Dendritic cell treated with granulocyte-macrophage colony-stimulating factor and Interleukin-4, amounts not matched to agents 40 ng/mL and 50 ng/mL, for 4 days (primary cell): ENCODE measurements at regions not wholly inside any gene's neighbourhood (a gene's known extent, or its start where the extent isn't known, plus 50 kb on each side); places are given as distances from the start of the nearest gene placed in this dataset.

Experiments
- H3K27ac Mint-ChIP-seq: one replicate; pipeline ENCODE4 v1.8.0; 2022; ENCODE audit warnings: mild to moderate bottlenecking, mixed read lengths
- H3K27me3 Mint-ChIP-seq: one replicate; pipeline ENCODE4 v1.8.0; 2022; ENCODE audit warnings: mild to moderate bottlenecking, mixed read lengths
- H3K36me3 Mint-ChIP-seq: one replicate; pipeline ENCODE4 v1.8.0; 2022; ENCODE audit warnings: low read depth, mixed read lengths
- H3K4me1 Mint-ChIP-seq: one replicate; pipeline ENCODE4 v1.8.0; 2022; ENCODE audit warnings: low read depth, mixed read lengths
- H3K4me3 Mint-ChIP-seq: one replicate; pipeline ENCODE4 v1.8.0; 2022; ENCODE audit warnings: mild to moderate bottlenecking, moderate library complexity, mixed read lengths
- H3K9me3 Mint-ChIP-seq: one replicate; pipeline ENCODE4 v1.8.0; 2022; ENCODE audit warnings: mixed read lengths
- intact Hi-C: fragments of 100-400 bp; cut with micrococcal nuclease; formaldehyde crosslinking; loops from one replicate; pipeline ENCODE4 v1.15.0; 2022

DNA sequence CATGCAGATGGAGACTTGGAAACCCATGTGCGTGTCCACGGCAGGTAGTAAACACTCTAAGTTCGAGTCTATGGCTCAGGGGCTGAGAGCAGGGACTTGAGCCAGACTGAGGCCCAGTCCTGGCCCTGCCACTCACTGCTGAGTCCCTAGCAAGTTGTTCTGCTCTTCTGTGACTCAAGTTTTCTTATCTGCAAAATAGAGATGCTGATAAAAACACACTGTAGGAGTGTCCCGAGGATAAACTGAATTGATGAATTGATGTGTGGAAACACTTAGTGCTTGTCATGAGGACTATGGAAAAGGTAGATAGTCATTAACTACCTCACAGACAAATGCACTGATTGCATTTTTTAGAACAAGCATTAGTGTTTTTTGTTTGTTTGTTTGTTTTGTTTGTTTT is 73.2 kb downstream of the BOLA3 start:
- H3K27me3 Mint-ChIP-seq = no peaks in the 10 kb centered on the region
- H3K4me3 Mint-ChIP-seq = no peak overlapping the region
- H3K36me3 Mint-ChIP-seq = peaks cover 88% of the 10 kb centered on the region
- no peaks in the 10 kb centered on the region for H3K9me3 Mint-ChIP-seq
- intact Hi-C loops = no loop called here
- H3K27ac Mint-ChIP-seq = no peak overlapping the region
- H3K4me1 Mint-ChIP-seq = peaks cover 70% of the 10 kb centered on the region

DNA sequence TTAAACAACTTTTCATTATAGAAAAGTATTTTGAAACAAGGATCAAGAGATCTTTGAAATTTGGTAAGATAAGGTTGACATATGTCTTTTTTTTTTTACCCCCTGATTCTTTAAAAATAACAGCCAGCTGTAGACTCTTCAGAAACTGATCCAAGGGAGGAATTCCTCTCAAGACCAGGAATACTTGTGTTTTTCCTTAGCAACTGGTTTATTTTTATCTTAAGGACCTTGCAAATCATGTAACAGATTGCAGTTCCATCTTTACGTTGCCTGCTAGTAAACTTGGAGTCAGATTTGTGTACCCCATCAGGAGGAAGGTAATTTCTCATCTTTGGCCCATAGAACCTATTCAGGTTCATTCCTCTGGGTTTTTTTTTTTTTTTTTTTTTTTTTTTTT is 71.6 kb downstream of the BOLA3 start:
- Mint-ChIP-seq H3K27me3 (no peaks in the 10 kb centered on the region), H3K27ac (no peak overlapping the region), H3K4me3 (no peak overlapping the region), H3K36me3 (peaks cover 89% of the 10 kb centered on the region), H3K4me1 (peaks cover 75% of the 10 kb centered on the region), H3K9me3 (no peaks in the 10 kb centered on the region)
- intact Hi-C loops = loop anchor here (5.0 kb wide), 1 partner anchor 49 kb away; no protein-coding TSS in a partner anchor

DNA sequence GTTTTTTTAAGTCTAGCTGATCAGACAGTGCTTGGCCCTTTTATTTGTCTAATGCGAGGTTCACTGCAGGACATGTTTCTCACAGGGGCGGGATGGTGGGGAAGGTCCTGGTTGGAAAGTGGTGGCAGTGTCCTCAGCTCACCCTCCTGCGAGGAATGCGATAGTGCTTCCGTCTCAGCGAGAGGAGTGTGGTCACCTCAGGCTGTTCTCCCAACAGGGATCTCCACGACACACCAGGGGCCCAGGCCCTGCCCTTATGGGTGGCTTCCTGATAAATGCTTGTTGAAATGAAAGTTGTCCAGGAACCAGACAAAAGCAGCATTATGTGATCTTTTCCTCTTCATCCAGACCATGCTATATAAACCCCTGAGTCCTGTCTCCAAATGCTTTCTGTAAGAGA is 70.1 kb downstream of the BOLA3 start:
- Mint-ChIP-seq H3K4me1 (peaks cover 76% of the 10 kb centered on the region), H3K27me3 (no peaks in the 10 kb centered on the region), H3K9me3 (no peaks in the 10 kb centered on the region), H3K36me3 (peaks cover 93% of the 10 kb centered on the region), H3K27ac (peak overlapping the region; percentile 34), H3K4me3 (no peak overlapping the region)
- intact Hi-C loops = loop anchor here (5.0 kb wide), 1 partner anchor 50 kb away; no protein-coding TSS in a partner anchor

DNA sequence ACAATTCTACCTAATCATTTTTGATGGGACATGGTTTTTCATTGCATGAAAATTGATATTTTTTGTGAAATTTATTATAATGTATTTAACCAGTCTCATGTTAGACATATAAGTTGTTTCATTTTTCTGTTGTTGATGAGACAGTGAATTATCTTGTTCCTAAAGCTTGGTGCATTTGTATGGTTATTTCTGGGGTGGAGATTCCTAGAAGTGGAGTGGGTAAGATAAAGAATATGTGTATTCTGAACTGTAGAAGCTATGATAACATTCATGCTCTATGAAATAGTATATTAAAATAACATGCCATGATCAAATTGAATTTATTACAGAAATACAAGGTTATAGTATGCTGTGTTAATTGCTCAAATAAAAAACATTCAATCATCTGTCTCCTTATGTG is 69.2 kb downstream of the BOLA3 start:
- Mint-ChIP-seq H3K27me3 (no peaks in the 10 kb centered on the region), H3K4me1 (peaks cover 70% of the 10 kb centered on the region), H3K4me3 (no peak overlapping the region), H3K36me3 (peaks cover 93% of the 10 kb centered on the region), H3K27ac (no peak overlapping the region), H3K9me3 (no peaks in the 10 kb centered on the region)
- intact Hi-C loops = loop anchor here (5.0 kb wide), 1 partner anchor 51 kb away; no protein-coding TSS in a partner anchor

DNA sequence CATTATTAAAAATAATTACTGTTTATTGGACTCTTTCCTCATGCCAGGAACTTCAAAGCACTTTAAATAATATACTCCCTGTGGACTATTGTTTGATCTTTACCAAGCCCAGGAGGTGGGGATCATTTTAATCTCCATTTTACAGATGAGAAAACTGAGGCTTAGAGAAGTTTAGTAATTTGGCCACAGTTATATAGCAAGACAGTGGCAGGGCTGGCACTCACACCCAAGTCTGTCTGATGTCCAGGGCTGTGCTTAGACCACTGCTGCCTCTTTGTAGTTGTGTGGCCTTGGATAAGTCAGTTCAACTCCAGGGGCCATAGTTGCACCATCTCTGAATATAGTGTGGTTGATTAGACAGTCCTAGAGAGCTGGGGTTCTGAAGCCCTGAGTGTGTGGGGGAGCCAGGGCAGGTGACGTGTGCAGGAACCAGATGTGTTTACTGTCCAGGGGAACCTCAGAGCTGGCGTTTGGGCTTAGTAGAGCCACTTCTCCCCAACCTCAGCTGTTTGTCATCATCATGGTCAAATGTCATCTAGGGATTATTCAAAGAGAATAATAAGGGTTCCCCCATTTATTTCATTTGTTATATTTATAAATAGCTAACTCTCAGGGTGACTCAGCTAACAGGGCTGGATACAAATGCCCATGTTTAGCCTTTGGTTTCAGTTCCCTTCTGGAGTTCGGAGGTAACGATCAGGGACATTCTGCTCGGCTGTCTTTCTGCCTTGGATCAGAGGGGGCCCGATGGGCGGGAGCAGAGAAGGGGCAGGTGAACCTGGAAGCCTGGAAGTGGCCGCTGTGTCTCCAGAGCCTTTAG is 68.0 kb downstream of the BOLA3 start:
- Mint-ChIP-seq H3K36me3 (peaks cover 93% of the 10 kb centered on the region), H3K27ac (peak overlapping the region; percentile 86), H3K4me3 (peak overlapping the region; percentile 69), H3K4me1 (peaks cover 64% of the 10 kb centered on the region), H3K9me3 (no peaks in the 10 kb centered on the region), H3K27me3 (no peaks in the 10 kb centered on the region)
- intact Hi-C loops = loop anchor here (5.0 kb wide), 1 partner anchor 52 kb away; no protein-coding TSS in a partner anchor

DNA sequence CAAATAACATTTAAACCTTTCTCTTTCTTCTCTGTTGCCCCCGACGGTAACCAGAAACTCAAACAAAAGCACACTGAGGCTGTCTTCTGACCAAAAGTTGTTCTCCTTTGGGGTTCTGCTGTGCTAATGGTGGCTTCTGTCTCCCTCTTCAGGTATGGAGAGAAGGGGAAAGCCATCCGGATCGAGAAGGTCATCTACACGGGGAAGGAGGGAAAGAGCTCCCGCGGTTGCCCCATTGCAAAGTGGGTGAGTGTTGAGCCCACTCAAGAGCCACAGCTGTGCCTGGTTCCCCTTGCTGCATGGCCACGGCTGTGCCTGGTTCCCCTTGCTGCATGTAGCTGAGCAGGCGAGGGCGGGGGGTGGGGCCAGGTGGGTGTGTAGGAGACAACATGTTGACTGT is 67.4 kb downstream of the BOLA3 start:
- intact Hi-C loops = no loop called here
- Mint-ChIP-seq H3K4me3 (peak overlapping the region; percentile 69), H3K27ac (peak overlapping the region; percentile 86), H3K27me3 (no peaks in the 10 kb centered on the region), H3K4me1 (peaks cover 62% of the 10 kb centered on the region), H3K36me3 (peaks cover 93% of the 10 kb centered on the region), H3K9me3 (no peaks in the 10 kb centered on the region)

DNA sequence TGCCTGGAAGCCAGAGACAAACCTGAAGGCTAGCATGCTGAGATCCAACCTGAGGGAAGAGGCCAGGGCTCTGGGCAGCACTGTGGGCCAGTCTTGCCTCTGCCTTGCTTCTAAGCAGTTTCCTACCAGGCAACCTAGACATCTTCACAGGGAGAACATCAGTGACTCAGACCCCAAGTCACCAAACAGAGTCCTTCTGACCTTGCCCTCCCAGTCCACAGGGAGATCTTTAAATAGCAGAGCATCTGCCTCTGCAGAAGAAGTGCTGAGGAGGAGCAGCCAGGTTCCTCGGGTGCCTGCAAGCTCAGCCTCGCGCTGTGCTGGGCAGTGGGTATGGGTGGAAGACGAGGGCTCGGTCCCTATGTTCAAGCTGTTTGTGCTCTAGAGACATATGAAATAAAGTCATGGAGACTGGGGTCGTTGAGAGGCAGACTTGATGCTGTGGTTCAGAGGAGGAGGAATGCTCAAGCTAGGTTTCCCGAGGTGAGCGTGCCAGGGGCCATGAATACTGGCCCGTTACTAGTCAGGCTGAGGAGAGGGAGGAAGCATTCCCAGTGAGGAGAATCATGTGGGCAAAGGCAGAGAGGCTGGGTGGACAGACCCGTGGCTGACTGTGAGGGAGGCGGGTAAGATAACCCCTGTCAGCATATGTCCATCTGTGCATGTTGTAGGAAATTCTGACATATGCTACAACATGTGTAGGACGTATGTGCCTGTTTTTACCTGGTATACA is 66.5 kb downstream of the BOLA3 start:
- H3K27ac Mint-ChIP-seq = peak overlapping the region; percentile 86
- peaks cover 93% of the 10 kb centered on the region for H3K36me3 Mint-ChIP-seq
- no peaks in the 10 kb centered on the region for H3K27me3 Mint-ChIP-seq
- intact Hi-C loops = no loop called here
- no peaks in the 10 kb centered on the region for H3K9me3 Mint-ChIP-seq
- H3K4me3 Mint-ChIP-seq = no peak overlapping the region
- peaks cover 61% of the 10 kb centered on the region for H3K4me1 Mint-ChIP-seq

DNA sequence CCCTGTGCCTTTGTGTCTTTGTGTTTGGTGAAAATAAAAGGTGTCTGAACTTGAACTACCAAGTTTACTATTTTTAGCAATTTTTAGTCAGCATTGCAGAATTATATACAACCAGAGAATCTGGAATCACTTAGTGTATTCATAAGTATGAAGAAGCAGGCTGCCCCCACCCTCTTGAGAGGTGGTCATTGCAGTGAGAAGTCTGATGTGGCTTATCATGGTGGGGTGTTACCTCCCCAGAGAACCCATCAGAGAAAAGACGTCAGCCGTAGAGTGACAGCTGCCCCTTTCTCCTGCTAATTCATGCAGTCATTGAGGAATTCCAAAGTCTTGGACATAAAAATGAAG is 66.0 kb downstream of the BOLA3 start:
- H3K27ac Mint-ChIP-seq = peak overlapping the region; percentile 14
- H3K4me3 Mint-ChIP-seq = no peak overlapping the region
- intact Hi-C loops = no loop called here
- H3K9me3 Mint-ChIP-seq = no peaks in the 10 kb centered on the region
- peaks cover 55% of the 10 kb centered on the region for H3K4me1 Mint-ChIP-seq
- peaks cover 93% of the 10 kb centered on the region for H3K36me3 Mint-ChIP-seq
- H3K27me3 Mint-ChIP-seq = no peaks in the 10 kb centered on the region

DNA sequence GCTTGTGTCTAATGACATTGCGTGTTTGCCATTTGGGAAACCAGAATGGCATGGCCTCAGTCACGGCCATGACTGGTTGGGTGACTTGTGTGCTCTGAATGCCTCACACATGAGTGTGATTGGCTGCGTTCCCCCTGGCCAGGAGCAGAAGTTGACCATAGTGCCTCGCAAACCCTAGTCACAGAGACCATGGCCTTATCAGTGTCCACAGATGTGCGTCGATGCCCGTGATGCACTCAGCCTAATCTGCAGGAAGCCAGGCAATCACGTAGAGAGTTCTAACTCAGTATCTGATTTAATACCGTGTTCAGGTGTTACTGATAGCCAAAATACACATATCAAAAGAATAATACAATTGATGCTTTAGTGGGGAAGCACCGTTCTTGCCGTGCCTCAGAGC is 64.0 kb downstream of the BOLA3 start:
- intact Hi-C loops = no loop called here
- peaks cover 41% of the 10 kb centered on the region for H3K4me1 Mint-ChIP-seq
- H3K4me3 Mint-ChIP-seq = no peak overlapping the region
- peaks cover 98% of the 10 kb centered on the region for H3K36me3 Mint-ChIP-seq
- H3K27ac Mint-ChIP-seq = peak overlapping the region; percentile 57
- no peaks in the 10 kb centered on the region for H3K27me3 Mint-ChIP-seq
- H3K9me3 Mint-ChIP-seq = no peaks in the 10 kb centered on the region
